GM12891 (cell line): ENCODE measurements at regions not wholly inside any gene's neighbourhood (a gene's known extent, or its start where the extent isn't known, plus 50 kb on each side); places are given as distances from the start of the nearest gene placed in this dataset.

Source experiments
- POLR2A ChIP-seq: IDR thresholded peaks from 2 replicates; pipeline ENCODE4 v1.6.1; 2011; ENCODE audit warnings: low read depth, low read length, control low read depth
- POLR2AphosphoS5 ChIP-seq: IDR thresholded peaks from 2 replicates; pipeline ENCODE4 v1.6.1; 2011; ENCODE audit warnings: low read depth, low read length, control low read depth
- SPI1 ChIP-seq: IDR thresholded peaks from 2 replicates; pipeline ENCODE4 v1.6.1; 2011; ENCODE audit warnings: low read depth, low read length, control low read depth
- TAF1 ChIP-seq: IDR thresholded peaks from 2 replicates; pipeline ENCODE4 v1.6.1; 2011; ENCODE audit warnings: low read depth, low read length, control low read depth

- TF ChIP-seq POLR2A = no peak
- TF ChIP-seq TAF1 = no peak
- TF ChIP-seq POLR2AphosphoS5 = no peak
- no peak for TF ChIP-seq SPI1
Observed at GRCh38 chr22:26823966-26824365, 166.6 kb downstream of the MIAT start.
